ENCODE measurements at regions not wholly inside any gene's neighbourhood (a gene's known extent, or its start where the extent isn't known, plus 50 kb on each side); places are given as distances from the start of the nearest gene placed in this dataset.

- DNase-seq, result no peak
Observed at GRCh38 chr2:34492561-34493455, 893.7 kb upstream of the FAM98A start.

- no peak for DNase-seq
Observed at GRCh38 chr2:34486965-34487364, 887.9 kb upstream of the FAM98A start.

GRCh38 chr2:34481542-34481941, 882.4 kb upstream of the FAM98A start:
- no peak for DNase-seq

GRCh38 chr2:34480366-34480765, 881.3 kb upstream of the FAM98A start:
- no peak for DNase-seq

- no peak for DNase-seq
Observed at GRCh38 chr2:34475156-34475555, 876.1 kb upstream of the FAM98A start.

GRCh38 chr2:34474646-34475045, 875.5 kb upstream of the FAM98A start:
- DNase-seq, result no peak

- no peak for DNase-seq
Observed at GRCh38 chr2:34447097-34447496, 848.0 kb upstream of the FAM98A start.

- DNase-seq, result no peak
Observed at GRCh38 chr2:34423301-34423700, 824.2 kb upstream of the FAM98A start.

GRCh38 chr2:34419856-34420255, 820.8 kb upstream of the FAM98A start:
- DNase-seq, result no peak

- DNase-seq, result no peak
Observed at GRCh38 chr2:34416856-34417255, 817.8 kb upstream of the FAM98A start.

GRCh38 chr2:34414856-34415255, 815.8 kb upstream of the FAM98A start:
- no peak for DNase-seq

- no peak for DNase-seq
Observed at GRCh38 chr2:34408100-34408499, 809.0 kb upstream of the FAM98A start.

GRCh38 chr2:34403512-34403911, 804.4 kb upstream of the FAM98A start:
- no peak for DNase-seq

- DNase-seq, result no peak
Observed at GRCh38 chr2:34402376-34402775, 803.3 kb upstream of the FAM98A start.

GRCh38 chr2:34401186-34401585, 802.1 kb upstream of the FAM98A start:
- DNase-seq, result no peak

GRCh38 chr2:34388446-34388845, 789.3 kb upstream of the FAM98A start:
- DNase-seq, result no peak

GRCh38 chr2:34387536-34387935, 788.4 kb upstream of the FAM98A start:
- DNase-seq, result no peak

- DNase-seq, result no peak
Observed at GRCh38 chr2:34379586-34379985, 780.5 kb upstream of the FAM98A start.

GRCh38 chr2:34373586-34374233, 774.6 kb upstream of the FAM98A start:
- no peak for DNase-seq

GRCh38 chr2:34372967-34373366, 773.9 kb upstream of the FAM98A start:
- DNase-seq, result no peak

- DNase-seq, result no peak
Observed at GRCh38 chr2:34371711-34372110, 772.6 kb upstream of the FAM98A start.

- DNase-seq, result no peak
Observed at GRCh38 chr2:34368304-34368703, 769.2 kb upstream of the FAM98A start.

GRCh38 chr2:34365932-34366331, 766.8 kb upstream of the FAM98A start:
- no peak for DNase-seq

- no peak for DNase-seq
Observed at GRCh38 chr2:34365512-34365911, 766.4 kb upstream of the FAM98A start.

All from NCI-H1092 treated with DMSO at 0.1 percent for 48 hours (cell line).